Head of caudate nucleus (tissue), 42 donors: ENCODE measurements at regions not wholly inside any gene's neighbourhood (a gene's known extent, or its start where the extent isn't known, plus 50 kb on each side); places are given as distances from the start of the nearest gene placed in this dataset.
"Not testable (repeated sequence)": the region's sequence is repeated elsewhere in the genome, so short reads cannot be mapped to it uniquely, and the experiment has no call there.

Experiments
- DNase-seq, 42 donors: peaks; one replicate each; pipeline versions ENCODE4 v3.0.0 to v3.0.0-alpha.2; 2020 to 2021; ENCODE audit warnings: mixed read lengths in 7 of 42
- intact Hi-C: fragments of 100-400 bp; cut with DNase I; formaldehyde crosslinking; loops from one replicate; pipeline ENCODE4 v1.15.0; 2022

- no peak for DNase-seq
- intact Hi-C loops, result no loop called here
Observed at GRCh38 chr2:122075381-122075780, 319.9 kb downstream of the TSN start.

GRCh38 chr2:122077114-122077513 is 321.7 kb downstream of the TSN start:
- intact Hi-C loops, result no loop called here
- DNase-seq, result no peak

- no peak for DNase-seq
- intact Hi-C loops, result no loop called here
Observed at GRCh38 chr2:122077771-122078170, 322.3 kb downstream of the TSN start.

- intact Hi-C loops, result no loop called here
- no peak for DNase-seq
Observed at GRCh38 chr2:122078451-122078850, 323.0 kb downstream of the TSN start.

- intact Hi-C loops, result no loop called here
- DNase-seq, result no peak
Observed at GRCh38 chr2:122079844-122080243, 324.4 kb downstream of the TSN start.

GRCh38 chr2:122080316-122080715 is 324.9 kb downstream of the TSN start:
- no peak for DNase-seq
- intact Hi-C loops, result no loop called here

- intact Hi-C loops, result no loop called here
- DNase-seq, result no peak
Observed at GRCh38 chr2:122080871-122081270, 325.4 kb downstream of the TSN start.

GRCh38 chr2:122081751-122082150 is 326.3 kb downstream of the TSN start:
- intact Hi-C loops, result no loop called here
- no peak for DNase-seq

- intact Hi-C loops, result no loop called here
- DNase-seq, result no peak
Observed at GRCh38 chr2:122083256-122084048, 328.0 kb downstream of the TSN start.

- intact Hi-C loops, DNase-seq: not testable (repeated sequence)
Observed at GRCh38 chr2:122085672-122086071, 330.2 kb downstream of the TSN start.

GRCh38 chr2:122094557-122094956 is 339.1 kb downstream of the TSN start:
- no peak for DNase-seq
- intact Hi-C loops, result no loop called here

- intact Hi-C loops, result no loop called here
- DNase-seq, result no peak
Observed at GRCh38 chr2:122096761-122097160, 341.3 kb downstream of the TSN start.

- no peak for DNase-seq
- intact Hi-C loops, result no loop called here
Observed at GRCh38 chr2:122098306-122098705, 342.9 kb downstream of the TSN start.

- intact Hi-C loops, result no loop called here
- no peak for DNase-seq
Observed at GRCh38 chr2:122100346-122100745, 344.9 kb downstream of the TSN start.

- intact Hi-C loops, result no loop called here
Observed at GRCh38 chr2:122100756-122101155, 345.3 kb downstream of the TSN start.

GRCh38 chr2:122101319-122101718 is 345.9 kb downstream of the TSN start:
- no peak for DNase-seq
- intact Hi-C loops, result no loop called here

More at GRCh38 chr2:122100756-122101155, 345.3 kb downstream of the TSN start:
- DNase-seq, result no peak

GRCh38 chr2:122105171-122105876 is 349.9 kb downstream of the TSN start:
- no peak for DNase-seq
- intact Hi-C loops, result no loop called here

- intact Hi-C loops, result no loop called here
- no peak for DNase-seq
Observed at GRCh38 chr2:122105877-122106206, 350.4 kb downstream of the TSN start.

GRCh38 chr2:122108186-122108585 is 352.7 kb downstream of the TSN start:
- no peak for DNase-seq
- intact Hi-C loops, result no loop called here

- intact Hi-C loops, result no loop called here
- DNase-seq, result peak in 2 of 42 donors; percentile 12 to 15
Observed at GRCh38 chr2:122112216-122113005, 357.0 kb downstream of the TSN start.
